Suppressor macrophage treated with lipopolysaccharide for 1 hour (primary cell): ENCODE measurements at regions not wholly inside any gene's neighbourhood (a gene's known extent, or its start where the extent isn't known, plus 50 kb on each side); places are given as distances from the start of the nearest gene placed in this dataset.

Experiments
- DNase-seq, 3 donors: peaks; one replicate each; pipeline ENCODE4 v3.0.0-alpha.2; 2020 to 2022

- DNase-seq = no peak
These were observed 433.3 kb downstream of the GPAM start for GRCh38 chr10:111750165-111750849.

- peak in 2 of 3 donors; percentile 1 to 5 for DNase-seq
These were observed 427.1 kb downstream of the GPAM start for GRCh38 chr10:111756217-111757061.

GRCh38 chr10:111758593-111758992 is 425.0 kb downstream of the GPAM start:
- no peak for DNase-seq

- DNase-seq = no peak
These were observed 421.5 kb downstream of the GPAM start for GRCh38 chr10:111762114-111762513.

- DNase-seq = no peak
These were observed 418.3 kb downstream of the GPAM start for GRCh38 chr10:111765216-111765615.

GRCh38 chr10:111766464-111766863 is 417.1 kb downstream of the GPAM start:
- no peak for DNase-seq

- DNase-seq = no peak
These were observed 415.9 kb downstream of the GPAM start for GRCh38 chr10:111767661-111768060.

GRCh38 chr10:111773950-111774349 is 409.6 kb downstream of the GPAM start:
- no peak for DNase-seq

- DNase-seq = no peak
These were observed 409.1 kb downstream of the GPAM start for GRCh38 chr10:111774486-111774885.

- no peak for DNase-seq
These were observed 399.1 kb downstream of the GPAM start for GRCh38 chr10:111784436-111784835.

GRCh38 chr10:111784946-111785465 is 398.6 kb downstream of the GPAM start:
- no peak for DNase-seq

GRCh38 chr10:111785921-111786320 is 397.6 kb downstream of the GPAM start:
- no peak for DNase-seq

- no peak for DNase-seq
These were observed 393.7 kb downstream of the GPAM start for GRCh38 chr10:111789821-111790220.

GRCh38 chr10:111801841-111802240 is 381.7 kb downstream of the GPAM start:
- DNase-seq = no peak

GRCh38 chr10:111804781-111805180 is 378.8 kb downstream of the GPAM start:
- DNase-seq = no peak

- DNase-seq = no peak
These were observed 372.0 kb downstream of the GPAM start for GRCh38 chr10:111811517-111811916.

GRCh38 chr10:111820471-111820870 is 363.1 kb downstream of the GPAM start:
- DNase-seq = no peak

- DNase-seq = no peak
These were observed 361.7 kb downstream of the GPAM start for GRCh38 chr10:111821871-111822270.

GRCh38 chr10:111822661-111823060 is 360.9 kb downstream of the GPAM start:
- no peak for DNase-seq

GRCh38 chr10:111824128-111824527 is 359.4 kb downstream of the GPAM start:
- DNase-seq = no peak

- DNase-seq = no peak
These were observed 353.2 kb downstream of the GPAM start for GRCh38 chr10:111830359-111830758.

- no peak for DNase-seq
These were observed 352.5 kb downstream of the GPAM start for GRCh38 chr10:111831058-111831457.

- DNase-seq = no peak
These were observed 350.3 kb downstream of the GPAM start for GRCh38 chr10:111833251-111833650.

GRCh38 chr10:111835574-111835973 is 348.0 kb downstream of the GPAM start:
- peak in 1 of 3 donors; percentile 8 for DNase-seq
